Ectodermal cell (in vitro differentiated cells): ENCODE measurements at regions not wholly inside any gene's neighbourhood (a gene's known extent, or its start where the extent isn't known, plus 50 kb on each side); places are given as distances from the start of the nearest gene placed in this dataset.
A peak's percentile ranks its signal among the peaks of the same experiment; 100 is the strongest.
"Not testable (repeated sequence)": the region's sequence is repeated elsewhere in the genome, so short reads cannot be mapped to it uniquely, and the experiment has no call there.

ENCODE experiments used
- H3K27ac ChIP-seq: 2 replicates; pipeline ENCODE4 v1.7.0; 2013; ENCODE audit warnings: mild to moderate bottlenecking, low read depth, low read length; ENCODE audit not compliant: insufficient read depth, poor library complexity, severe bottlenecking
- H3K27me3 ChIP-seq: 2 replicates; pipeline ENCODE4 v1.7.0; 2013; ENCODE audit warnings: mild to moderate bottlenecking, low read length; ENCODE audit not compliant: insufficient read depth, control insufficient read depth, poor library complexity, severe bottlenecking
- H3K36me3 ChIP-seq: one replicate; pipeline ENCODE4 v1.7.0; 2013; ENCODE audit warnings: low read length; ENCODE audit not compliant: control insufficient read depth, insufficient read depth
- H3K4me1 ChIP-seq: one replicate; pipeline ENCODE4 v1.7.0; 2013; ENCODE audit warnings: low read length; ENCODE audit not compliant: control insufficient read depth, insufficient read depth
- H3K4me3 ChIP-seq: 2 replicates; pipeline ENCODE4 v1.7.0; 2013; ENCODE audit warnings: low read depth, low read length, control low read depth; ENCODE audit not compliant: insufficient read depth
- H3K9me3 ChIP-seq: 2 replicates; pipeline ENCODE4 v1.7.0; 2013; ENCODE audit warnings: mild to moderate bottlenecking, low read length, moderate library complexity; ENCODE audit not compliant: control insufficient read depth
- WGBS, 2 experiments: methylation state at CpG; one replicate each; pipeline ENCODE4 v1.1.7; 2013; ENCODE audit warnings: missing lambda C conversion rate in 2 of 2; 5-methylcytosine and 5-hydroxymethylcytosine counted together

DNA sequence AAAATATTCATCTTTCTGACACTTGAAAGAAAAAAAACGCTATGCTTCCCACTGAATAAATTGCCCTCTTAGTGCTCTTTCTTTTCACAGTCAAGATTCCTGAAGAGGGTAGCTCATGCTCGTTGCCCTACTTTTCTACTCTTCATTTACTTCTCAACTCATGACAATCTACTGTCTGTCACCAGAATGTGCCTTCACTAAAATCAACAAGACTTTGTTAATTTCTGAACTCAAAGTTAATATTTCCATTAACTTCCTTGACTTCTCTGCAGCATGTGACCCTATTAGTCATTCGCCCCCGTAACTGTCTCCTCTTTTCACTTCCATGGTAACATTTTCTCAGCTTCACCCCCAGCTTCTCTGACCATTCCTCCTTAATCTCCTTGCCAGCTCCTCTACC, 98.9 kb upstream of the MAPRE2 start:
- no peak overlapping the region for H3K4me3 ChIP-seq
- no peaks in the 10 kb centered on the region for H3K27me3 ChIP-seq
- no peaks in the 10 kb centered on the region for H3K9me3 ChIP-seq
- WGBS, 2 experiments, result 73 to 76% methylated on average over 4 of the region's 4 CpGs
- no peak overlapping the region for H3K27ac ChIP-seq
- H3K4me1 ChIP-seq, result no peaks in the 10 kb centered on the region
- H3K36me3 ChIP-seq, result no peaks in the 10 kb centered on the region

DNA sequence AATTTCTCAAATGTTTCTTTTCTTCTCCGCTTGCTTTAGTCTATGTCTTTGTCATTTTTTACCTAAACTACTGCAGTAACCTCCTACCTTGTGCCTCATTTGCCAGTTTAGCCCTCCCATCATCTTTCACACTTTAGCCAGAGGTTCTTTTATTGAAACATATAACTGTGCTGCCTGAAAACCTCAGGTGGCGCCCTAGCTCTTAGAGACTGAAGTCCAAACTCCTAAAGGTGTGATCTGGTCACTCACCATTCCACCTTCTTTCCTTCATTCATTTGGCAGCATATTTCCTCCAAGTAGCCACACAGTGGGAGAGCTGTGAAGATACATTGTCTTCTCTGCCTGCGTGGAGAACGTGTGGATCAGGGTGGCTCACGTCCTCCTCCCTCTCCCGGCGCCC, 98.2 kb upstream of the MAPRE2 start:
- no peaks in the 10 kb centered on the region for H3K27me3 ChIP-seq
- H3K4me3 ChIP-seq, result no peak overlapping the region
- no peaks in the 10 kb centered on the region for H3K36me3 ChIP-seq
- no peaks in the 10 kb centered on the region for H3K9me3 ChIP-seq
- WGBS, 2 experiments, result 84 to 86% methylated on average over 7 of the region's 7 CpGs
- no peak overlapping the region for H3K27ac ChIP-seq
- no peaks in the 10 kb centered on the region for H3K4me1 ChIP-seq

DNA sequence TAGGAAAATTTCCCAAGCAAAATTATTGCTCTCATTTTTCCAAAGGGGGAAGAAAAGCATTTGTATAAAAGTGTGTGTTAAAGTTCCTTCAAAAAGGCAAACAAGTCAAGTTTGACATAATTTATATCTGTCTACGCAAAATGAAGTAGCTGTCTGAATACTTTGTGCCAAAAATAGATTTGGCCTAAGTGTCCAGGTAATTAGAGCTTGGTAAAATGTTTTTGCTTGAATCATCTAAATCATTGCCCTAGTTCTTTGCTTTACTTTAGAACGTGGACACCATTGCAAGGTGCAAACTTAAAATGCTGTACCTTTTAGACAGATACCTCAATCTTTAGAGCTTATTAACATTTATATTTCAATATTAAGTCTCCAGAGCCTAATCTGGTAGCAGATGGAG, 97.6 kb upstream of the MAPRE2 start:
- 83 to 90% methylated on average over 1 to 2 of the region's 2 CpGs for WGBS, 2 experiments
- H3K27me3 ChIP-seq, result no peaks in the 10 kb centered on the region
- H3K4me3 ChIP-seq, result no peak overlapping the region
- H3K36me3 ChIP-seq, result no peaks in the 10 kb centered on the region
- no peak overlapping the region for H3K27ac ChIP-seq
- H3K4me1 ChIP-seq, result no peaks in the 10 kb centered on the region
- no peaks in the 10 kb centered on the region for H3K9me3 ChIP-seq

DNA sequence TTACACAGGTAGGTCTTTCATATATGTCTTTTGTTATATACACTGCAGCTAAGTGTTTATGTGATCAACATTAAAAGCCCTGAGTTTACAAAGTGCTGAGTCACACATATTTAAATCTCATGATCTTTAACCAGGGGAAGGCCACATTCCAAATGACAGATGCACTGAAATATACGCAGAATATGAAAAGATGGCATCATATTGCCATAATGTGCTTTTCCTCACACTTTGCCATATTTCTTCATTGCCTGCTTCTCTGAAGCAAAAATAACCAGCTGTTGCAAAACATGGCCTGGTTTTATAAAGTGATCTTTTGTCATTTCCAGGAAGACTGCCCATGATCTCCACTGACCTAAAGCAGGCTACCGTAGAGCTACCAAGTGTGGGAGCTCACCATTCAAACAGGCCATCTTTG, 93.5 kb upstream of the MAPRE2 start:
- Histone ChIP-seq H3K27ac (no peak overlapping the region), H3K27me3 (no peaks in the 10 kb centered on the region), H3K36me3 (no peaks in the 10 kb centered on the region), H3K9me3 (no peaks in the 10 kb centered on the region), H3K4me3 (no peak overlapping the region), H3K4me1 (no peaks in the 10 kb centered on the region)
- 98 to 100% methylated on average over 2 of the region's 2 CpGs for WGBS, 2 experiments

GRCh38 chr18:34951625-34952379, 89.4 kb upstream of the MAPRE2 start:
- Histone ChIP-seq H3K4me3 (no peak overlapping the region), H3K27ac (no peak overlapping the region), H3K9me3 (no peaks in the 10 kb centered on the region), H3K36me3 (no peaks in the 10 kb centered on the region), H3K27me3 (no peaks in the 10 kb centered on the region), H3K4me1 (no peaks in the 10 kb centered on the region)
- 93 to 97% methylated on average over 6 of the region's 6 CpGs for WGBS, 2 experiments

DNA sequence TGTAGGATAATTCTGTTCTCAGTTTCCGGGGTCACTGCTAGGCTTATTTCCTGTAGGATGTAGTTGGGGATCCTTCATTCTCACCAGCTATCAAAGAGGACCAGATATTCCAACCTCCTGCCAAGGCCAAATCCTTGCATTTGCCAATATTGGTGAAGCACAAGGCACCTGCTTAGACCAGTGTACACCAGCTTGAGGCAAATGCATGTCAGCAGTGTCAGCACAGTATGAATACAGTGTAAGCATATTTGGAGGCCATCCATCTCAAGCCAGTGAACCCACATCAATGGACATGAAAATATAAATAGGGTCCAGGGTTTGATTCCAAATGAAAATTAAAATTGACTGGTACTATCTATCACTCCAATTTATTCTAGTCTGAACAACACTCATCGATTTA, 88.0 kb upstream of the MAPRE2 start:
- no peaks in the 10 kb centered on the region for H3K4me1 ChIP-seq
- H3K36me3 ChIP-seq, result no peaks in the 10 kb centered on the region
- H3K27ac ChIP-seq, result no peak overlapping the region
- WGBS, 2 experiments, result 100% methylated on average over 1 to 2 of the region's 2 CpGs
- no peaks in the 10 kb centered on the region for H3K27me3 ChIP-seq
- no peaks in the 10 kb centered on the region for H3K9me3 ChIP-seq
- H3K4me3 ChIP-seq, result no peak overlapping the region

- H3K27me3 ChIP-seq, H3K4me1 ChIP-seq, H3K36me3 ChIP-seq, H3K4me3 ChIP-seq, H3K27ac ChIP-seq, H3K9me3 ChIP-seq: not testable (repeated sequence)
Measured at GRCh38 chr18:34955494-34955893, 85.7 kb upstream of the MAPRE2 start.

GRCh38 chr18:34956663-34957062, 84.5 kb upstream of the MAPRE2 start:
- H3K4me3 ChIP-seq, result no peak overlapping the region
- no peaks in the 10 kb centered on the region for H3K36me3 ChIP-seq
- H3K27me3 ChIP-seq, result no peaks in the 10 kb centered on the region
- H3K27ac ChIP-seq, result no peak overlapping the region
- H3K4me1 ChIP-seq, result no peaks in the 10 kb centered on the region
- no peaks in the 10 kb centered on the region for H3K9me3 ChIP-seq

DNA sequence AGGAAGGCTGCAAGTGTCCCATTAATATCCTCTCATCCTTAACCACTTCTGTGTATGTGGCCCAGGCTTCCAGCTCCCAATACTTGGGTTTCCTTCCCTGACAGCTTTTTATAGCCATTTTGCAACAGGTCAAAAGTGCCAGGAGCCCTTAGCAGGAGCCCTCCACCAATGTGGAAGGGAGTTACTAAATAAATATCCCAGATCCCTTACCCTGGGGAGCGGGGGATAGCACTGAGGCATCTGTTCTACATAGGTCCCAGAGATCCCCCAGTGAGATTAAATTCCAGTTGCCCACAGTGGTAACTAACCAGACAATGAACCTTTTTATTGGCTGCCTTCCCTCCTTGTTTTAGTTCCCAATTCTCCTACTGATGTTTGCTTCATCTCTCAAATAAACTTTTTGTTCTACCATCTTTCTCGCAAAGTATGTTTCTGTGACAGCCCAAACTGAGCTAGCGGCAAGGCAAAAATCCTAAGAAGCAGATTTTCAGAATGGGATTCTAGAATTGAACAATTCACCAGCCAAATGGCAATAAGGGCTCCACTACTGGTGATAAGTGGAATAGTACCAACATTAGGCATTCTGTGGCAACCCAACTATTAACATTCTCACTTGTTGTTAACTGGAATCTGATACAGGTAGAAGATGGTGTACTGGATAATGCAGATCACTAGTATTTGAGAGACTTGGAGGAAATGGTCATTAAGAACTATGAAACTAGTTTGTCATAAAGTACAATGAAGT, 83.9 kb upstream of the MAPRE2 start:
- Histone ChIP-seq H3K9me3 (no peaks in the 10 kb centered on the region), H3K4me1 (no peaks in the 10 kb centered on the region), H3K36me3 (no peaks in the 10 kb centered on the region), H3K4me3 (no peak overlapping the region), H3K27me3 (no peaks in the 10 kb centered on the region), H3K27ac (peak overlapping the region; percentile 21)
- 90 to 92% methylated on average over 3 of the region's 3 CpGs for WGBS, 2 experiments

- Histone ChIP-seq H3K27me3 (no peaks in the 10 kb centered on the region), H3K36me3 (no peaks in the 10 kb centered on the region), H3K9me3 (no peaks in the 10 kb centered on the region), H3K4me1 (no peaks in the 10 kb centered on the region), H3K27ac (no peak overlapping the region), H3K4me3 (no peak overlapping the region)
- WGBS, 2 experiments, result 85 to 94% methylated on average over 2 of the region's 2 CpGs
Measured at GRCh38 chr18:34957864-34958259, 83.4 kb upstream of the MAPRE2 start.
